Muscle layer of colon (tissue), 2 donors: ENCODE measurements at regions not wholly inside any gene's neighbourhood (a gene's known extent, or its start where the extent isn't known, plus 50 kb on each side); places are given as distances from the start of the nearest gene placed in this dataset.

Experiments used
- H3K27ac ChIP-seq: one replicate; pipeline ENCODE4 v1.7.0; 2013; ENCODE audit warnings: low read depth, mild to moderate bottlenecking, low read length, moderate library complexity
- H3K27me3 ChIP-seq, 2 donors: one replicate each; pipeline ENCODE4 v1.7.0; 2013; ENCODE audit warnings: low read length in 2 of 2, mild to moderate bottlenecking in 2 of 2; ENCODE audit not compliant: insufficient read depth in 2 of 2, control insufficient read depth in 1 of 2
- H3K36me3 ChIP-seq: one replicate; pipeline ENCODE4 v1.7.0; 2013; ENCODE audit warnings: mild to moderate bottlenecking, low read length; ENCODE audit not compliant: insufficient read depth
- H3K4me1 ChIP-seq: one replicate; pipeline ENCODE4 v1.7.0; 2013; ENCODE audit warnings: mild to moderate bottlenecking, low read length; ENCODE audit not compliant: insufficient read depth
- H3K4me3 ChIP-seq, 2 donors: one replicate each; pipeline ENCODE4 v1.7.0; 2013; ENCODE audit warnings: low read length in 2 of 2, low read depth in 1 of 2, mild to moderate bottlenecking in 1 of 2, moderate library complexity in 1 of 2
- H3K9ac ChIP-seq: one replicate; pipeline ENCODE4 v1.7.0; 2013; ENCODE audit warnings: low read length
- H3K9me3 ChIP-seq: one replicate; pipeline ENCODE4 v1.7.0; 2013; ENCODE audit warnings: mild to moderate bottlenecking, low read length
- donor health status: abdominal sarcoma.
- donor health status: Adenocarcinoma of cecum.

DNA sequence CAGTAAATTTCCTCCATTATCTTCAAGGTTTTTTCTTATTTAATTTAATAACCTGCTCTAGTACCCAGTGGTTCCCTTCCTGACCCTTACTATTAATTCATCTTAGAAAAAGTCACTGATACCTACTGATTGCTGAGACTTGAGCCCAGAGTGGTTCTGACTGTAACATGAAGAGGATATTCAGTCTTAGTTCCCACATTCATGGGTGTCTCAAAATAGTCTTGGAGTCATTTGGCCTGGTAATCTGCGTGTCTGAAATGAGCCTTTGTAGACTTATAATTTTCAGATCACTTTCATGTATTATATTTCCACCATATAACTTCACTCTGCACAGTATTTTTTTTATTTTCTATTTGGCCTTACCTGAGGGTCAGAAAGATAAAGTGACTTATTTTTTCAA is 732.0 kb upstream of the KIF2B start:
- Histone ChIP-seq H3K4me1 (no peaks in the 10 kb centered on the region), H3K27me3 (no peaks in the 10 kb centered on the region), H3K27ac (no peak overlapping the region), H3K9me3 (no peaks in the 10 kb centered on the region), H3K9ac (no peak overlapping the region), H3K36me3 (no peaks in the 10 kb centered on the region), H3K4me3 (no peak overlapping the region)

DNA sequence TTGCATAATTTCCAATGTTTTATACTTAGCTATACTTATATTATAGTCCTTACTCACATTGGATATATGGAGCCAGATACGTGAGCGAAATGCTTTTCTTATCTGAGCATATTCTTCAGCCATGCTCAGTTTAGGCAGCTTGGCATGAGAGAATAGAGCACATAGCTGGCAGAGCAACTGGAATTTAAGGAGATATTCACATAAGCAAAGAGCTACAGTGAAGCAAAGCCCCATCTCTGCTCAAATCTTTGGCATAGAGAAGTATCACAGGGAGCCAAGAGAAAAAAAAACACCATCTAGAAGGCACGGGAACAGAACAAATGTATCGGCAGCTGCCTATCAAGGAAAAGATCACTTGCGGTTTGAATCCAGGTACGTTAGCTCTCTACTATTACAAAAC is 734.2 kb upstream of the KIF2B start:
- Histone ChIP-seq H3K27ac (no peak overlapping the region), H3K4me3 (no peak overlapping the region), H3K9ac (no peak overlapping the region), H3K27me3 (no peaks in the 10 kb centered on the region), H3K36me3 (no peaks in the 10 kb centered on the region), H3K4me1 (no peaks in the 10 kb centered on the region), H3K9me3 (no peaks in the 10 kb centered on the region)

DNA sequence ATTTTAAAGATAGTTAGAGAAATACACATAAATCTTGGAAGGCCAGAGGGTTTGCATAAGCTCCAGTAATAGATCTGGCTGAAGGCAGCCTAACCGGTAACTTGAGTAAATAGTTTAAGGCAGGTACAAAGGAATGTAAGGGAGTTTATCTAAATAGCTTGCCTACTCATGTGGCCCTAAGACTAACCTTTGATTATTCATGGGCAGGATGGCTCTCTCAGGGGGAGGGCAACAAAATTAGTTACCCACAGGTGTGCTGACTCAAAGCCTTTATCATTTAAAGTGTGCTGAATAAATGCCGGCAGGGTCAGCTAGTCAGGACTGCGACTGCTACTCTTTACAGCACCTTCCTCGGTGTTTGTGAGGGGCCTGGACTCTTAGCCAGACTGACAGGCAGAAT is 761.3 kb upstream of the KIF2B start:
- Histone ChIP-seq H3K4me3 (no peak overlapping the region), H3K9ac (no peak overlapping the region), H3K27ac (no peak overlapping the region), H3K36me3 (no peaks in the 10 kb centered on the region), H3K4me1 (no peaks in the 10 kb centered on the region), H3K9me3 (no peaks in the 10 kb centered on the region), H3K27me3 (no peaks in the 10 kb centered on the region)

DNA sequence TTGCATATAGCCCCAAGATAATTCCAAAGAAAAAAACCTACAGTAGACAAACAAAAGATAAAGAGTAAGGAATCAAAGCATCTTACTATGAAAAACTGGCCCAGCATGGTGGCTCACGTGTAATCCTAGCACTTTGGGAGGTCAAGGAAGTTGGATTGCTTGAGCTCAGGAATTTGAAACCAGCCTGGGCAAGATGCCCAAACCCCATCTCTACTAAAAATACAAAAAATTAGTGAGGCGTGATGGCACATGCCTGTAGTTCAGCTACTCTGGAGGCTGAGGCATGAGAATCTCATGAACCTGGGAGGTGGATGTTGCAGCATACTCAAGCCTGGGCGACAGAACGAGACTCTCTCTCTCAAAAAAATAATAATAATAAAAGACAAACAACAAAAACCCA is 764.7 kb upstream of the KIF2B start:
- Histone ChIP-seq H3K9ac (no peak overlapping the region), H3K4me1 (no peaks in the 10 kb centered on the region), H3K27me3 (no peaks in the 10 kb centered on the region), H3K36me3 (no peaks in the 10 kb centered on the region), H3K27ac (no peak overlapping the region), H3K9me3 (no peaks in the 10 kb centered on the region), H3K4me3 (no peak overlapping the region)

DNA sequence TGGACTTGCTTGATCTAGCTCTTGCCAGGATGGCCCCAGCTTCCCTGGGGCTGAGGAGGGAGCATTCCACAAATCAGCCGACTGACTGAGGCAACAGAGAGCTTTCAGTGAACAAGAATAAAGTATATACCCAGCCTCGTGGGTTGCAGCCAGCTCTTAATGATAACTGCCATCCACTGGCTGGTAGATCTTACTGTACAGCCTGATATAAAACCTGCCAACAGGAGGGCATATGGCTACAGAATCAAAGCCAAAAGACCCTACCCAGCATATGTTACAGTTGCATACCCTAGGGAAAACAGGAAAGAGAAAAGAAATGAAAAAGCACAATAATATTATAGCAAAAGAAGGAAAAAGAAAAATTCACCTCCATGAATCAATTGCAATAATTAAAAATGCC is 775.9 kb upstream of the KIF2B start:
- Histone ChIP-seq H3K36me3 (no peaks in the 10 kb centered on the region), H3K27ac (no peak overlapping the region), H3K9me3 (no peaks in the 10 kb centered on the region), H3K4me1 (no peaks in the 10 kb centered on the region), H3K4me3 (no peak overlapping the region), H3K9ac (no peak overlapping the region), H3K27me3 (no peaks in the 10 kb centered on the region)

DNA sequence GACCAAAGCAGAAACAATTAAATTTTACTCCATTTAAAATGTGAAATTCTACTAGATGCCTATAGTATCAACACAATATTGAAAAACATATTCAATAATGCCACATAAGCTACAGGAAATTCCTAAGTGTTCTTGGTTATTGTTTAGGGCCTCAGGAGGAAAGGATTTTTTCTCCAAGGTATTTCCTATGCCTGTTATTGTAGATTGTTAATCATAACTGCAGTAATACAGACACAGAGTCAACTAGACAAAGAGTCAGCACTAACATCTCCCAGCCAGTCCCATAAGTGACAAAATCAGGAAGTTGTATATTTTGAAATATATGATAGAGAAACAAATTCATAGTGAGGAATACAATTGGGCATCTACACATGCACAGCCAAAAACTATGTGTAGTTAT is 782.7 kb upstream of the KIF2B start:
- no peak overlapping the region for H3K27ac ChIP-seq
- no peaks in the 10 kb centered on the region for H3K4me1 ChIP-seq
- no peaks in the 10 kb centered on the region for H3K36me3 ChIP-seq
- H3K9me3 ChIP-seq: no peaks in the 10 kb centered on the region
- no peaks in the 10 kb centered on the region for H3K27me3 ChIP-seq
- no peak overlapping the region for H3K9ac ChIP-seq
- no peak overlapping the region for H3K4me3 ChIP-seq

DNA sequence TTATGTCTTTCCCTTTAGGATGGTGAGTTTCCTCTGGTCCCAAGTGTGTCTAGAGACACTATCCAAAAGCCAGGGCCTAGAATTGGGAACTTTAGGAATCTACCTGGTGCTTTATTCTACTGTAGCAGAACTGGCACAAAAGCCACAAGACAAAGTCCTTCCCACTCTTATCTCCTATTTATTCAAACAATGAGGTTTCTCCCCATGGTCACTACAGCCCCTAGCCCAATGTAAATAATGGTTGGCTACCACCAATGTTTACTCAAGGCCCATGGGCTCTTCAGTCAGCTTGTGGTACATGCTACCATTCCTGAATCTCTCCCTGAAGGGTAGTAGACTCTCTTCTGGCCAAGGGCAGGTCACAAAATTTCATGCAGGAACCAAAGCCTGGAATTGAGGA is 789.4 kb upstream of the KIF2B start:
- no peaks in the 10 kb centered on the region for H3K36me3 ChIP-seq
- no peak overlapping the region for H3K27ac ChIP-seq
- no peaks in the 10 kb centered on the region for H3K4me1 ChIP-seq
- no peaks in the 10 kb centered on the region for H3K9me3 ChIP-seq
- H3K4me3 ChIP-seq: no peak overlapping the region
- no peak overlapping the region for H3K9ac ChIP-seq
- no peaks in the 10 kb centered on the region for H3K27me3 ChIP-seq

DNA sequence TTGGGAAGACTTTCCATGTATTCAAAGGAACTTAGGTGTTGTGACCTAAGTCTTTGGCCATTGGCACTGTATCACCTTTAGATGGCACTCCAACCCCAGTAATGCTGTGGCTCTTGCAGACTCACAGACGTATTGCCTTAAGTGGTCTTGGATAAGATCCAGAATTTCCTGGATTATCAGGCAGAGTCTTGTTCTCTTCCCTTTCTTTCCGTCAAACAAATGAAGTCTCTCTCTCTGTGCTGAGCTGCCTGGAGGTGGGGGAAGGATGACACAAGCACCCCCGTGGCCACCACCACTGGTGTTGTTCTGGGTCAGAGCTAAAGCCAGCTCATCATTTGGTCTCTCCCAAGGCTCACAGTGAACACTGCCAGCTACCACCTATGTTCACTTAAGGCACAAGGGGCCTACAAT is 789.9 kb upstream of the KIF2B start:
- no peak overlapping the region for H3K27ac ChIP-seq
- no peak overlapping the region for H3K4me3 ChIP-seq
- no peak overlapping the region for H3K9ac ChIP-seq
- no peaks in the 10 kb centered on the region for H3K27me3 ChIP-seq
- H3K36me3 ChIP-seq: no peaks in the 10 kb centered on the region
- no peaks in the 10 kb centered on the region for H3K9me3 ChIP-seq
- H3K4me1 ChIP-seq: no peaks in the 10 kb centered on the region

DNA sequence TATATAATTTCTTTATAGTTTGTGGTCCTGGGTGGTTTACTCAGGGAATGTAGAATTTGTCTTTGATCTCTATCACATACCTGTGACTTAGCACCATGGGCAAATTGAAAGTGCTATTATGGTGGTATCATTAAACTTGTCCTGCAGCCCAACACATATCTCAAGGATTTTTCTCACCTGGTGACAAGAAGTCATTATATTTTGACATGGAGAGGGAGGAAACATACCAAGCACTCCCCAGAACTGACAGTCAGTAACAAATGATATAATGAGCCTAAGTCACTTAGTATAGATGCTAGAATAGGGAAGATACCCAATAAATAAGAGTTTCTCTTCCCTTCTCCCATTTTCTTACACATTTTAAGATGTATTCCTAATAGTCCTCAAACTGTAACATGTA is 805.5 kb upstream of the KIF2B start:
- Histone ChIP-seq H3K27me3 (no peaks in the 10 kb centered on the region), H3K9ac (no peak overlapping the region), H3K36me3 (no peaks in the 10 kb centered on the region), H3K4me3 (no peak overlapping the region), H3K9me3 (no peaks in the 10 kb centered on the region), H3K4me1 (no peaks in the 10 kb centered on the region), H3K27ac (no peak overlapping the region)

DNA sequence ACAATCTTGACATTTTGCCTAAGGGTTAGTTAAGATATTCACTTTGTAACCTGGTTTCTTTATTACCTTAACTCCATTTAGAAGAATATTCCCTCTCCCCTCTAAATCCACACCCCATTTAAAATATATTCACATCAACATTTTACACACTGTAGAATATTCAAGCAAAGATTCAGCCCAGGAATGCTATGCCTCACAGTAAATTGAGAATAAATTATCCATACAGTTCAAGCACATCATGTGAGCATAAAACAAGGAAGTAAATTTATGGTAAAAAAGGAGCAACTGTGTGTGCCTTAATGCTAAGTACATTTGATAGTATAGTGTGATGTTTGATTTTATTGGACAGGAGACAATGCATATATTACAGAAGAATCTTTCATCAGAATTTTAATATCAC is 806.6 kb upstream of the KIF2B start:
- no peaks in the 10 kb centered on the region for H3K36me3 ChIP-seq
- no peak overlapping the region for H3K4me3 ChIP-seq
- H3K9me3 ChIP-seq: no peaks in the 10 kb centered on the region
- H3K27me3 ChIP-seq: no peaks in the 10 kb centered on the region
- H3K27ac ChIP-seq: no peak overlapping the region
- H3K9ac ChIP-seq: no peak overlapping the region
- no peaks in the 10 kb centered on the region for H3K4me1 ChIP-seq

DNA sequence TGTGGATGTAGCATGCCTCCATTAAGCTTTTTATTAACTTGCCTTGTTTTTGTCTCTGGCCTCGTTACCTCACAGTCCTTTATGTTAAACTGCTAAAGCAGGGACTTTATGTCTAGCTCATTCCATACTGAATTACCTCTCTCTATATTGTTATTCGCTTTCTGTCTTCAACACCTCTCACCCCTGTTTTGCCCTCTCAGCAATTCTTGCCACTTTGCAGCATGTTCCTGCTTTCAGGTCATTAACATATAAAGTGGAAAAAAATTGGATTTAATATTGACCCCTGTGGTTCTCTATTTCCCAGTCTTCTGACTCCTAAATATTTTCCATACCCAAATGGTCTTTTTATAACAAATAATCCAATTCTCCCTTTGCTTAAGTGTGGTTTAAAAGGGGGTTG is 810.4 kb upstream of the KIF2B start:
- Histone ChIP-seq H3K4me3 (no peak overlapping the region), H3K36me3 (no peaks in the 10 kb centered on the region)

DNA sequence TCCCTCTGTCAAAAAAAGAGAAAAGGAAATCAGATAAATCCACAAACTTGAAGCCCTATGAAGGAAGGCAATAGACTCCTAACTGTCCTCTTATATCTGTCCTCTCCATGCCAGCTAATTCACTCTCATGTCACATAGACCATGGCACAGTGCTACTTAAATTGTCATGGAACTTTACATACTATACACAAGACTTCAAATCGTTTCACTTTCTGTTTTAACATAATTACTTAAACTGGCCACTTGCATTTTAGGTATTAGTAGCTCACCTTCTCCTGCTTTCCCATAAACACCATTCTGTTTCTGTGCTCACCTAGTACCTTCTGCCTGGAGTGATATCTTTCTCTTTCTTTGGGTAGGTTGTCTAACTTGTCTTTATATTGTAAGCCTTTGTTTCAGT is 816.7 kb upstream of the KIF2B start:
- no peaks in the 10 kb centered on the region for H3K9me3 ChIP-seq
- H3K36me3 ChIP-seq: no peaks in the 10 kb centered on the region
- H3K4me1 ChIP-seq: no peaks in the 10 kb centered on the region
- H3K4me3 ChIP-seq: no peak overlapping the region
- H3K27me3 ChIP-seq: no peaks in the 10 kb centered on the region
- H3K27ac ChIP-seq: no peak overlapping the region
- no peak overlapping the region for H3K9ac ChIP-seq

More for the DNA sequence above, 810.4 kb upstream of the KIF2B start:
- Histone ChIP-seq H3K9me3 (no peaks in the 10 kb centered on the region), H3K9ac (no peak overlapping the region), H3K27me3 (no peaks in the 10 kb centered on the region), H3K4me1 (no peaks in the 10 kb centered on the region), H3K27ac (no peak overlapping the region)
